H9 (cell line): ENCODE measurements at regions not wholly inside any gene's neighbourhood (a gene's known extent, or its start where the extent isn't known, plus 50 kb on each side); places are given as distances from the start of the nearest gene placed in this dataset.

Experiments
- DNase-seq: peaks from one replicate; pipeline ENCODE4 v3.0.0-alpha.2; 2017
- H2AFZ ChIP-seq: one replicate; pipeline ENCODE4 v1.6.1; 2013; ENCODE audit warnings: mild to moderate bottlenecking, low read length, control low read depth, moderate library complexity
- H2AK5ac ChIP-seq: 2 replicates; pipeline ENCODE4 v1.6.1; 2013; ENCODE audit warnings: low read length, control low read depth, mixed read lengths; ENCODE audit not compliant: insufficient read length
- H2BK120ac ChIP-seq: one replicate; pipeline ENCODE4 v1.6.1; 2013; ENCODE audit warnings: low read depth, mild to moderate bottlenecking, low read length, control low read depth, inconsistent platforms; ENCODE audit not compliant: poor library complexity, severe bottlenecking
- H2BK12ac ChIP-seq: 2 replicates; pipeline ENCODE4 v1.6.1; 2013; ENCODE audit warnings: low read length, control low read depth, mixed read lengths, low read depth; ENCODE audit not compliant: insufficient read length
- H2BK15ac ChIP-seq: 2 replicates; pipeline ENCODE4 v1.6.1; 2013; ENCODE audit warnings: low read depth, low read length, control low read depth
- H2BK20ac ChIP-seq: one replicate; pipeline ENCODE4 v1.6.1; 2013; ENCODE audit warnings: low read depth, mild to moderate bottlenecking, low read length, control low read depth, inconsistent platforms; ENCODE audit not compliant: poor library complexity, severe bottlenecking
- H2BK5ac ChIP-seq: 2 replicates; pipeline ENCODE4 v1.6.1; 2013; ENCODE audit warnings: low read length, control low read depth, mixed read lengths; ENCODE audit not compliant: insufficient read length
- H3K14ac ChIP-seq: 2 replicates; pipeline ENCODE4 v1.6.1; 2013; ENCODE audit warnings: low read length, control low read depth; ENCODE audit not compliant: insufficient read depth
- H3K18ac ChIP-seq: 2 replicates; pipeline ENCODE4 v1.6.1; 2013; ENCODE audit warnings: low read depth, mild to moderate bottlenecking, mixed read lengths, low read length, control low read depth; ENCODE audit not compliant: insufficient read length
- H3K23ac ChIP-seq: 2 replicates; pipeline ENCODE4 v1.6.1; 2013; ENCODE audit warnings: low read length, control low read depth, mixed read lengths, low read depth; ENCODE audit not compliant: insufficient read length
- H3K23me2 ChIP-seq: 2 replicates; pipeline ENCODE4 v1.6.1; 2013; ENCODE audit warnings: low read depth, mild to moderate bottlenecking, mixed read lengths, low read length, control low read depth; ENCODE audit not compliant: insufficient read length, poor library complexity, severe bottlenecking
- H3K27ac ChIP-seq: 2 replicates; pipeline ENCODE4 v1.5.1; 2013; ENCODE audit warnings: low read length, control low read depth, mixed read lengths, low read depth; ENCODE audit not compliant: insufficient read length
- H3K27me3 ChIP-seq: 2 replicates; pipeline ENCODE4 v1.6.1; 2013; ENCODE audit warnings: low read length, control low read depth, inconsistent platforms; ENCODE audit not compliant: insufficient read depth
- H3K4ac ChIP-seq: 2 replicates; pipeline ENCODE4 v1.6.1; 2013; ENCODE audit warnings: low read depth, mild to moderate bottlenecking, control low read depth, inconsistent platforms, low read length, moderate library complexity
- H3K4me1 ChIP-seq: 2 replicates; pipeline ENCODE4 v1.6.1; 2013; ENCODE audit warnings: low read length, control low read depth, inconsistent platforms; ENCODE audit not compliant: insufficient read depth
- H3K4me2 ChIP-seq: 2 replicates; pipeline ENCODE4 v1.6.1; 2013; ENCODE audit warnings: low read length, control low read depth, mixed read lengths; ENCODE audit not compliant: insufficient read length, insufficient read depth
- H3K56ac ChIP-seq: 2 replicates; pipeline ENCODE4 v1.6.1; 2013; ENCODE audit warnings: low read depth, mild to moderate bottlenecking, mixed read lengths, low read length, control low read depth; ENCODE audit not compliant: insufficient read length
- H3K79me1 ChIP-seq: 2 replicates; pipeline ENCODE4 v1.6.1; 2013; ENCODE audit warnings: low read depth, mild to moderate bottlenecking, moderate library complexity, low read length, control low read depth, inconsistent platforms; ENCODE audit not compliant: insufficient read depth, poor library complexity, severe bottlenecking
- H3K79me2 ChIP-seq: 2 replicates; pipeline ENCODE4 v1.6.1; 2013; ENCODE audit warnings: low read length, control low read depth, inconsistent platforms; ENCODE audit not compliant: insufficient read depth
- H3K9ac ChIP-seq: 2 replicates; pipeline ENCODE4 v1.6.1; 2013; ENCODE audit warnings: low read length, control low read depth, mixed read lengths; ENCODE audit not compliant: insufficient read length; ENCODE audit errors: extremely low read depth
- H3K9me3 ChIP-seq: one replicate; pipeline ENCODE4 v1.6.1; 2013; ENCODE audit warnings: low read depth, low read length, inconsistent platforms; ENCODE audit not compliant: control insufficient read depth
- H3T11ph ChIP-seq: one replicate; pipeline ENCODE4 v1.6.1; 2013; ENCODE audit warnings: mild to moderate bottlenecking, low read length, control low read depth, inconsistent platforms
- H4K20me1 ChIP-seq: one replicate; pipeline ENCODE4 v1.6.1; 2013; ENCODE audit not compliant: control insufficient read depth, insufficient read length, insufficient read depth
- H4K5ac ChIP-seq: 2 replicates; pipeline ENCODE4 v1.6.1; 2013; ENCODE audit warnings: low read depth, mild to moderate bottlenecking, mixed read lengths, low read length, control low read depth; ENCODE audit not compliant: insufficient read length
- H4K8ac ChIP-seq: replicated peaks from 2 replicates; pipeline ENCODE4 v1.6.1; 2013; ENCODE audit warnings: low read length, control low read depth, mixed read lengths, low read depth; ENCODE audit not compliant: insufficient read length
- H4K91ac ChIP-seq: 2 replicates; pipeline ENCODE4 v1.6.1; 2013; ENCODE audit warnings: low read depth, mild to moderate bottlenecking, moderate library complexity, mixed read lengths, low read length, control low read depth; ENCODE audit not compliant: insufficient read length
- H3K27ac Mint-ChIP-seq, 3 experiments: 2 replicates in 2 of 3; 3 replicates in 1 of 3; pipeline ENCODE4 v1.8.0; 2020 to 2021; ENCODE audit warnings: mixed read lengths in 3 of 3, mild to moderate bottlenecking in 1 of 3, moderate library complexity in 1 of 3
- H3K27me3 Mint-ChIP-seq: 2 replicates; pipeline ENCODE4 v1.8.0; 2021; ENCODE audit warnings: low read depth, mild to moderate bottlenecking, moderate library complexity, mixed read lengths
- H3K36me3 Mint-ChIP-seq, 3 experiments: 2 replicates in 2 of 3; 3 replicates in 1 of 3; pipeline ENCODE4 v1.8.0; 2020 to 2021; ENCODE audit warnings: low read depth in 3 of 3, mixed read lengths in 3 of 3; ENCODE audit not compliant: insufficient read depth in 1 of 3
- H3K4me1 Mint-ChIP-seq, 2 experiments: 2 replicates each; pipeline ENCODE4 v1.8.0; 2020; ENCODE audit warnings: mixed read lengths in 2 of 2
- H3K4me3 Mint-ChIP-seq, 2 experiments: 2 replicates in 1 of 2; 3 replicates in 1 of 2; pipeline ENCODE4 v1.8.0; 2020 to 2021; ENCODE audit warnings: mild to moderate bottlenecking in 2 of 2, mixed read lengths in 2 of 2, moderate library complexity in 1 of 2
- H3K9me3 Mint-ChIP-seq, 2 experiments: 2 replicates in 1 of 2; 3 replicates in 1 of 2; pipeline ENCODE4 v1.8.0; 2020; ENCODE audit warnings: mild to moderate bottlenecking in 2 of 2, mixed read lengths in 2 of 2, moderate library complexity in 1 of 2
- CTCF ChIP-seq: fragments of 200-600 bp; sonication (generic); conservative IDR thresholded peaks from 3 replicates; pipeline ENCODE4 v1.8.0; 2021; ENCODE audit warnings: antibody characterized with exemption, mild to moderate bottlenecking
- WGBS: extraction: QIAGEN DNeasy Blood & Tissue Kit; methylation state at CpG from one replicate; pipeline ENCODE4 v1.1.7; 2013; ENCODE audit warnings: missing lambda C conversion rate, low lambda C conversion rate, mixed read lengths; ENCODE audit not compliant: insufficient read length; ENCODE audit errors: extremely low coverage; 5-methylcytosine and 5-hydroxymethylcytosine counted together

GRCh38 chr4:185924458-185925044, 112.6 kb upstream of the SORBS2 start:
- H3K4me1 Mint-ChIP-seq, result peaks cover 19 to 36% of the 10 kb centered on the region in 2 experiments
- WGBS, result no CpG with 5 or more reads among the region's 17 CpGs
- Histone ChIP-seq H2BK120ac (no peak overlapping the region), H4K8ac (no peak overlapping the region), H3K27ac (no peak overlapping the region), H3T11ph (no peak overlapping the region), H3K23ac (no peak overlapping the region), H2AFZ (no peak overlapping the region), H4K20me1 (no peaks in the 10 kb centered on the region), H3K14ac (no peak overlapping the region), H3K79me1 (no peaks in the 10 kb centered on the region), H2BK12ac (no peak overlapping the region), H3K4ac (no peak overlapping the region), H3K4me2 (no peak overlapping the region), H4K91ac (no peak overlapping the region), H2BK15ac (no peak overlapping the region), H3K23me2 (no peaks in the 10 kb centered on the region), H4K5ac (no peak overlapping the region), H3K18ac (no peak overlapping the region), H3K9ac (no peak overlapping the region), H3K56ac (no peak overlapping the region), H2AK5ac (no peak overlapping the region), H3K79me2 (no peaks in the 10 kb centered on the region), H2BK5ac (no peak overlapping the region), H3K4me1 (no peaks in the 10 kb centered on the region; the same call in 1 of the 2 replicates), H2BK20ac (no peak overlapping the region), H3K27me3 (no peaks in the 10 kb centered on the region), H3K9me3 (no peaks in the 10 kb centered on the region)
- no peaks in the 10 kb centered on the region; the same call in 1 of the 2 replicates for H3K27me3 Mint-ChIP-seq
- peaks cover 3 to 10% (median 5%) of the 10 kb centered on the region in 3 experiments; a peak in 6 of 7 replicates for H3K36me3 Mint-ChIP-seq
- no peak overlapping the region for H3K4me3 Mint-ChIP-seq
- DNase-seq, result no peak
- H3K27ac Mint-ChIP-seq, result no peak overlapping the region
- H3K9me3 Mint-ChIP-seq, result peaks cover 8% of the 10 kb centered on the region in 2 experiments
- no peak for TF ChIP-seq CTCF
